ENCODE measurements at regions not wholly inside any gene's neighbourhood (a gene's known extent, or its start where the extent isn't known, plus 50 kb on each side); places are given as distances from the start of the nearest gene placed in this dataset.

GRCh38 chr16:88318521-88318920 is 64.2 kb upstream of the ZNF469 start:
- H3K9ac ChIP-seq (ENCODE audit: extremely low read depth, low read length, poor library complexity, severe bottlenecking), result no peak overlapping the region
- H3K27ac Mint-ChIP-seq, result no peak overlapping the region
- no peak for TF ChIP-seq CTCF (conservative IDR thresholded peaks at IDR 0.05)
- no peaks in the 10 kb centered on the region for H3K4me1 Mint-ChIP-seq
- H3K4me3 Mint-ChIP-seq, result no peak overlapping the region
- no peaks in the 10 kb centered on the region for H3K9me3 ChIP-seq (ENCODE audit: control insufficient read depth, low read length)
- H3K27ac ChIP-seq (ENCODE audit: low read depth, low read length), result no peak overlapping the region
- no peaks in the 10 kb centered on the region for H3K27me3 ChIP-seq (ENCODE audit: control insufficient read depth, insufficient read depth, low read length, poor library complexity, severe bottlenecking)
- no peak for DNase-seq
- H3K9me3 Mint-ChIP-seq, result peaks cover 8% of the 10 kb centered on the region
- H3K27me3 Mint-ChIP-seq (ENCODE audit: insufficient read depth), result no peaks in the 10 kb centered on the region
- H3K4me3 ChIP-seq (ENCODE audit: low read length), result no peak overlapping the region
- no peaks in the 10 kb centered on the region for H3K4me1 ChIP-seq (ENCODE audit: control insufficient read depth, insufficient read depth, low read length)
- H3K36me3 ChIP-seq (ENCODE audit: control insufficient read depth, insufficient read depth, low read length), result no peaks in the 10 kb centered on the region
- 86 to 87% methylated on average over 9 to 14 of the region's 14 CpGs for WGBS, 2 experiments (ENCODE audit: insufficient coverage in 1 of 2, insufficient read length in 1 of 2)
- H3K36me3 Mint-ChIP-seq (ENCODE audit: low read depth), result no peaks in the 10 kb centered on the region

GRCh38 chr16:88319116-88319965 is 63.4 kb upstream of the ZNF469 start:
- Mint-ChIP-seq H3K27me3 (ENCODE audit: insufficient read depth) (no peaks in the 10 kb centered on the region), H3K4me3 (no peak overlapping the region), H3K27ac (no peak overlapping the region), H3K9me3 (peaks cover 8% of the 10 kb centered on the region), H3K36me3 (ENCODE audit: low read depth) (no peaks in the 10 kb centered on the region), H3K4me1 (no peaks in the 10 kb centered on the region)
- Histone ChIP-seq H3K36me3 (ENCODE audit: control insufficient read depth, insufficient read depth, low read length) (no peaks in the 10 kb centered on the region), H3K4me3 (ENCODE audit: low read length) (no peak overlapping the region), H3K9me3 (ENCODE audit: control insufficient read depth, low read length) (no peaks in the 10 kb centered on the region), H3K4me1 (ENCODE audit: control insufficient read depth, insufficient read depth, low read length) (no peaks in the 10 kb centered on the region), H3K27ac (ENCODE audit: low read depth, low read length) (no peak overlapping the region), H3K9ac (ENCODE audit: extremely low read depth, low read length, poor library complexity, severe bottlenecking) (no peak overlapping the region), H3K27me3 (ENCODE audit: control insufficient read depth, insufficient read depth, low read length, poor library complexity, severe bottlenecking) (no peaks in the 10 kb centered on the region)
- WGBS, 2 experiments (ENCODE audit: insufficient coverage in 1 of 2, insufficient read length in 1 of 2), result 88 to 92% methylated on average over 13 to 23 of the region's 23 CpGs
- no peak for TF ChIP-seq CTCF (conservative IDR thresholded peaks at IDR 0.05)
- DNase-seq, result no peak

- Histone ChIP-seq H3K4me1 (ENCODE audit: control insufficient read depth, insufficient read depth, low read length) (no peaks in the 10 kb centered on the region), H3K9ac (ENCODE audit: extremely low read depth, low read length, poor library complexity, severe bottlenecking) (no peak overlapping the region), H3K9me3 (ENCODE audit: control insufficient read depth, low read length) (no peaks in the 10 kb centered on the region), H3K36me3 (ENCODE audit: control insufficient read depth, insufficient read depth, low read length) (no peaks in the 10 kb centered on the region), H3K27ac (ENCODE audit: low read depth, low read length) (no peak overlapping the region), H3K27me3 (ENCODE audit: control insufficient read depth, insufficient read depth, low read length, poor library complexity, severe bottlenecking) (no peaks in the 10 kb centered on the region), H3K4me3 (ENCODE audit: low read length) (no peak overlapping the region)
- H3K9me3 Mint-ChIP-seq, result peaks cover 8% of the 10 kb centered on the region
- no peak for TF ChIP-seq CTCF (conservative IDR thresholded peaks at IDR 0.05)
- WGBS, 2 experiments (ENCODE audit: insufficient coverage in 1 of 2, insufficient read length in 1 of 2), result 86 to 91% methylated on average over 9 to 16 of the region's 16 CpGs
- H3K4me1 Mint-ChIP-seq, result no peaks in the 10 kb centered on the region
- no peak for DNase-seq
- no peaks in the 10 kb centered on the region for H3K27me3 Mint-ChIP-seq (ENCODE audit: insufficient read depth)
- H3K36me3 Mint-ChIP-seq (ENCODE audit: low read depth), result peaks cover 2% of the 10 kb centered on the region
- H3K27ac Mint-ChIP-seq, result no peak overlapping the region
- H3K4me3 Mint-ChIP-seq, result no peak overlapping the region
Measured at GRCh38 chr16:88320947-88321634, 61.7 kb upstream of the ZNF469 start.
